NOMO-1 treated with dmso at 0.1 percent for 144 hours (cell line): ENCODE measurements at regions not wholly inside any gene's neighbourhood (a gene's known extent, or its start where the extent isn't known, plus 50 kb on each side); places are given as distances from the start of the nearest gene placed in this dataset.

Experiments
- DNase-seq: peaks from one replicate; lab custom pipeline; 2025; ENCODE audit not compliant: unreplicated experiment; lab: John Stamatoyannopoulos, UW

DNA sequence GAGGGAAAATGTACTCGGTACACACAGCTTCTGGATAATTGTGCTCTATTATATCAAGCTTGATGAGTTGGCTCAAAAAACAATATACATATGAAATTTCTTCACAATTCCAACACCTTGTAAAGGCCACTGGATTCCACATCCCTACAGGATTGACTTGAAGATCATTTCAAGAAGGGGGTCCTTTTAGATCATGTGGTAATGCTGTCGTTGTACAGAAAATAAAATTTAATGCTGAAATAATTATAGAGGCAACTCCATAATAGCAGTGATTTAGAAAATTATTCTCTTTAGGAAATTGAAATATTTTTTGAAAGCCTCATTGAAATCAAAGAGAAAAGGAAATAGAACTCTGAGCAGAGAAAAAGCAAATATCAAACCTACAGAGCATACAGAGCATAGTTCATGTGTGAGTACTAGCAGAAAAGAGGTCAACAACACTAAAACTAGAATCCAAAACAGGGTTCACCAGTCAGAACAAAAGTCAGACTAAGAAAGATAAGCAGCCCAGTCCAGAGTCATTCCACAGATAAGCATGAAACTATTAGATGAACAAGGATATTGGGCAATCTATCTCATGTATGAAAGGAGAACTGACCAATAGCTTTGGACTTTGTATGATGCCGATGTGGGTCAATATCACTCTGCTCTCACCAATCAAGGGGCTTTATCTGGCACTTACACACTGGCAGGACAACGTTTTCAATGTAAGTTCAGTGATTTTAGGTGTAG lies 79.5 kb upstream of the PALMD start:
- DNase-seq, result no peak

GRCh38 chr1:99570486-99571089 lies 75.3 kb upstream of the PALMD start:
- no peak for DNase-seq

DNA sequence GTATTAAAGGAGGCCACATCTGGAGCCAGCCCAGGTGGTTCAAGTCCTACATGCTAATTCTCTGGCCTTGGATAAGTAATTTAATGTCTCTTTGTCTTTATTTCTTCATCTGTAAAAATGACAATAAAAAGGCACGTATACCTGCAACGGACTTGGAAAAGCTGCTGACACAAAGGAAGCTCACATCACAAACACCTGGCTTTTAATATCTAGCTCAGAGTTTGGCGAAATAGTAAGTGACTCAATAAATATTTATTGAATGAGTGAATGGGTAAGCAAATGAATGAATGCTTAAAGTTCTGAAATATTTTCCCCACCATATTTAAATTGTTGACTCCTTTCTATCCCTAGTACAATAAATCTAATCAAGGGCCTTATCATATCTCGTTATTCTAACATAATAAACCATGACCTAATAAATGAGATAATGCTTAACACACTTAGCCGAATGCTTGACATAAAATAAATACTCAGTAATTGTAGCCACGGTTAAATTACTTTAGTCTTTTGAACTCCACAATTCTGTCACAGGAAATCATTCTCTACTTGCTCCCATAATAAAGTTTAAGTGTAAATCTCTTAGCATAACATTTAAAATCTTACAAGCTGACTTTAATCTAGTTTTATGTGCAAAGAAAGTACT lies 74.7 kb upstream of the PALMD start:
- DNase-seq, result no peak

DNA sequence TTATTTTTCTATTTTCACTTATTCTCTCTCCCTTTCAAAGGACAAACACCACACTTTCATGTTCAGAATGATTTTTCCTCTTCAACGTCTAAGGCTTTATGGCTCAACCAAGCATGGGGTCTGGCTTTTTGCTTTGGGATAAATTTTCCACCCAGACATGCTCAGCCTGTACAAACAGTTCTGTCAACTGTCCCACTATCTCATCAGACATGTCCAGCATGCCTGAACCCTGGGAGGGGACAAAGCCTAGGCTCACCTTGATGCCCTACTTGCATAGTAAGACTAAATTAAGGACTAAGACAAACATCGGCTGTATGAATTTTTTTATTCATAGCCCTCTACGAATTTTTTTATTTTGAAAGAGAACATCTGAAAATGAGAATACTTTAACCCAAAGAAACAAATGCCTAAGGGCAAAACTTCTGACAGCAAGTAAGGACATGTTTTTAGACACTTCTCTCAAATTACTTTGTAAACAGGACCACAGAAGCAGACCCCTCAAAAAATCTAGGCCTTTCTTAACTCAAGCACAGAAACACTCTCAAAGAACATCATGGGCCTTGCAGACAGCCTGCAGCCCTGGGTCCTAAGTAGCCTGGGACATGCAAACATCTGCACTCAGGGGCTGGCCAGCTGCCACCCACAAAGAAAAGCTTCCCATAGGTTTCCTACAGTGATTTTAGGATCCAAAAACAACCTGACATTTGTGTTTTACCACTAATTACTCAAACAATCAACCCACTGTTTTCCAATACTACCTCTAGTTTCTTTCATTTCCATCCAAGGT lies 72.3 kb upstream of the PALMD start:
- DNase-seq, result no peak

GRCh38 chr1:99577313-99577712 lies 68.6 kb upstream of the PALMD start:
- DNase-seq, result no peak

- no peak for DNase-seq
Observed at GRCh38 chr1:99579691-99580172, 66.2 kb upstream of the PALMD start.

GRCh38 chr1:99580451-99580850 lies 65.5 kb upstream of the PALMD start:
- no peak for DNase-seq

GRCh38 chr1:99587008-99587407 lies 58.9 kb upstream of the PALMD start:
- DNase-seq, result no peak

GRCh38 chr1:99589186-99589636 lies 56.7 kb upstream of the PALMD start:
- DNase-seq, result no peak

GRCh38 chr1:99590578-99591209 lies 55.2 kb upstream of the PALMD start:
- no peak for DNase-seq

- no peak for DNase-seq
Observed at GRCh38 chr1:99591886-99592285, 54.0 kb upstream of the PALMD start.

DNA sequence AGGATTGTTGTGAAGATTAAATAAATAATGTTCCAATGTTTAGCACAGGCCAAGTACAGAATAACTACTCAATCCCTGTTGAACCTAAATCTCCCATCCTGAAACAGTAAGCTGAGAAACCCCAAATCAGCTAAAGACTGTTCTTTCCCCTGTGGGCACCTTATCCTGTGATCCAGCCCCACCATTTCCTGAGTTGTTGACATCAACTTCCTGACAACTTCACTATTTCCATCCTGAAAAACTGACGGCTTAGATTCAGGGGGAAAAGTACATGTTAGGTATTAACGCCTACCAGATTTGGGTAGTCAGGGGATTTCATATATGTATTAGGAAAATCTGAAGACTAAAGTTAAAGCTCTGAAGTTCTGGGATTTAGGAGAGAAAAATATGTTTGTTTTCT lies 51.7 kb upstream of the PALMD start:
- no peak for DNase-seq

DNA sequence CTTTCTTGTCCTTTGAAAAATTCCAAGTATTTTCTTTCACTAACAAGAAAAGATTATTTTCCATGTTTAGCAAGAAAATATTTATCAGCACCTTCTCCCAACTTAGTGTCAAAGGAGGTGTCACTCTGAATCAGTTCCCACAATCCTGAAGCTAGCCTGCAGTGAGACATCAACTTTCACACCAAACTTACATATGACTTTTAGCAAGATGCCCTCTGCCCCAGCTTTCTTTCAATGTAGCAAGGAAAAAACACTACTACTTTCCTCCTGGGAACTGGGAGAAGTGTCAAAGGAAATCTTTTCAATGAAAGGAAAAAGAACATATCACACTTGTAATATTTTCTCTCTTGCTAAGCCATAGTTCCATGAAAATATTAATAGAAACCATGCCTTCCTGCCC lies 50.9 kb upstream of the PALMD start:
- no peak for DNase-seq

DNA sequence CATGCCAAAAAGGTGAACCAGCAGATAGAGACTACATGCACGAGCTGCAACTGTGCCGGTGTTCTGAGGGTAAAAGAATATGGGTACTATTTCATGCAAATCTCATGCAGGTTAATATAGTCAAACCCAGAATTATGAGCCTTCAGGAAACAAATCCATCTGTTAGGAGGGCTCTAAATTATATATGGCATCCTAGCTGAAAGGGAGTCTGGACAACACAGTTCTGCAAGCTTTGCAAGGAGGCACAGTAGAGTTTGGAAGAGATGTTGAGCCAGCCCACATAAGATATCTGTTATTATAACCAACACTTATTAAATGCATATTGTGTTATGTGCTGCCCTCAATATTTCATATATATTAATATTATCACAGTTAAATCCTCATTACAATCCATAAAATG lies 50.5 kb upstream of the PALMD start:
- DNase-seq, result no peak
